GM21390 (cell line): ENCODE measurements at regions not wholly inside any gene's neighbourhood (a gene's known extent, or its start where the extent isn't known, plus 50 kb on each side); places are given as distances from the start of the nearest gene placed in this dataset.
"Not testable (repeated sequence)": the region's sequence is repeated elsewhere in the genome, so short reads cannot be mapped to it uniquely, and the experiment has no call there.

Experiments used
- ATAC-seq: cut with Tn5 transposase; IDR thresholded peaks from one replicate; pipeline ENCODE4 v1.9.1; 2021; ENCODE audit not compliant: unreplicated experiment

DNA sequence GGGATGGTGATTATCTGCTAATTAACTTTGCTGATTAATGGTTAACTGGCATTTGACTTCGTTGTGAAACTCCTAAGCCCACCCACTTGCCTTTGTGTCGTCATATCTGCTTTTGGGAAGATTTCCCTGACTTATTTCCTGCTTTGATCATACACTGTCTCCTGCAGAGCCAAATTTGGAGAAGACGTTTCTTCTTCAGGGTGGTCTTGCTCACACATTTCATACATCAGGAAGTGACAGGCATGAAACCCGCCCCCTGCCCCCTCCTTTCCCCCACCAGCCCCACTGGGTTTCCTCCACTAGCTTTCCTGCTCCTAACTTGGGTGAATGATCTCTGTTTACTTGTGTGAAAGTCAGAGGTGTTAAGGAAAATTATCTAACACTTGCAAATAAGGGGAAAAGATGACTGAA lies 300.1 kb downstream of the TSN start:
- ATAC-seq: no peak

DNA sequence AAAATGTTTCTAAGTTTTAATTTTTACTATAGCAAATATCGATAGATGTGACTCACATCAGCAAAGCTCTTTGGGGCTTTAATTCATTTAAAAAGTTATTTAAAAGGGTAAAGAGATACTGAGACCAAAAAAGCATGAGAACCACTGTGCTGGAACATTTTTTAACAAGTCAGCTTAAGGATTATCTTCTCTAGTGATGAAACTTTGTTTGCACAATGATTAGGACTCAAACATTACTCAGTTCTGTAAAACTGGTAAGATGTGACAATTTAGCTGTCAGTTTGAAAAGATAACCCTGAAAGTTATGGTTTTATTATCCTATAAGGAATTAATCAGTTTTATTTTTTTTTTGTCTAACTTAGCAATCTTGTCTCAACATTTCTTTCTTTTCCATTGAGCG lies 301.4 kb downstream of the TSN start:
- no peak for ATAC-seq

DNA sequence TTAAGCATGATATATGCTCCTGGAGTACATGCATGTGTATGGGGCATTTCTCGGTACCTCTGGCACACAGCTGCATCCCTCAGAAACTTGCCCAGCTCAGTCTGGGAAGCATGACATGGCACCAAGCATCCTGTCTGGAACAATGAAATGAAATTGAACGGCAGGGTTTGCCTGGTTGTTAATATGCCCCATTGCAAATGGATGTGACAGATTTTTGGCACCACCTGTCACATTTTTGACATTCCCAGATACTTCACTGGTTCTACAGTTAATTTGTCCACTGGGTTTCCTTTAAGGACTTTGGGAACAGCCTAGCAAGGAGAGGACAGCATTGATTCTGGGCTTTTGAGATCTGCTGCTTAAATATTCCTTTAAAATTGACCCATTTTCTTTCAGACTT lies 305.8 kb downstream of the TSN start:
- ATAC-seq: no peak

DNA sequence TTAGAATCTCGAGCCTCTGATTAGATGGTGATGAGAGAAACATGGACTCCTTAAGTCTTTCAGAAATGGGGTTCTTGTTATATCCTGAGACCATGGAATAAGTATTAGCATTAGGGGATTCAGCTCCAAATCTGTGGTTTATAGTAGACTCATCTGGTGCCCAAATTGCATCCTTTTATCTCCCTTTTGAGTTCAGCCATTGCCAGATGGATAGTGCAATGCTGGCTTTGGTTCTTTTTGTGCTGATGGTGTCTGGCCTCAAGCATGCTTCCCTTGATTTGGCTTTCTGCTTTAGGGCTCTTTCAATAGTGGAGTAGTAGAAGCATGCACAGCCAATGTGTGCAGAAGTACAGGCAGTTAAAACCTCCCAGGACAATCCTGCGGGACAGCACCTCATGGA lies 306.4 kb downstream of the TSN start:
- no peak for ATAC-seq

DNA sequence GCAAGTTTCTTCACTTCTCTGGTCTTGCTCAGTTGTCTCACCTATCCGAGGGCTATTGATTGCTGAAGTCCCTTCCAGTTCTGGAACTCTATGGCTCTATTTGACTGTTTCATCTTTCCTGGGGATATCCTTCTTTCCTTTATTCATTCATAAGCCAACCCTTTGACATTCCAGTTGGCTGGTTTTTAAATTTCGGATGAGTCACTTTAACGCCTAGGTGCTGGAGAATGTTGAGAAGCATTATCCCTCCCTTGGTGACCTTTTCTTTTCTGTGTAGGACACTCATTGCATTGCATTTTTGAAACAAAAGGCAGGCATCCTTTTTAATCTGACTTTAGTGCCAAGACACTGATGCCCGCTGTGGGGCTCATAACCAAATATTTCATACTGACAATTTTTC lies 307.1 kb downstream of the TSN start:
- ATAC-seq: no peak

DNA sequence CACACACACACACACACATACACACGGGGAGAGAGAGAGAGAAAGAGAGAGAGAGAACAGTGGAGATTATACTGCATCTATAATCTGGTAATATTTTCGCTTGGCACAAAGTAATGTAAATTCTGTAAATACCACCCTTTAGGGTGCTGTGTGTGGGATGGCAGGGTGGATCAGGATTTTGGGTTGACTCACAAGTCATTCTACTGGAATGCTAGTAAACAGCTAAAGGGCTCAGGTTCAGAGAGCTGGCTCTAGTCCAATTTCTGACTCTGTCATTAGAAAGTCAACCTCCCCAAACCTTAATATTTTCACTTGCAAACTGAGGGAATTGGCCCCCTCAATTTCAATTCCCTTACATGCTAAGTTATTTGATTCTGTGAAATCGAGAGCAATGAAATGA lies 308.3 kb downstream of the TSN start:
- ATAC-seq: no peak

DNA sequence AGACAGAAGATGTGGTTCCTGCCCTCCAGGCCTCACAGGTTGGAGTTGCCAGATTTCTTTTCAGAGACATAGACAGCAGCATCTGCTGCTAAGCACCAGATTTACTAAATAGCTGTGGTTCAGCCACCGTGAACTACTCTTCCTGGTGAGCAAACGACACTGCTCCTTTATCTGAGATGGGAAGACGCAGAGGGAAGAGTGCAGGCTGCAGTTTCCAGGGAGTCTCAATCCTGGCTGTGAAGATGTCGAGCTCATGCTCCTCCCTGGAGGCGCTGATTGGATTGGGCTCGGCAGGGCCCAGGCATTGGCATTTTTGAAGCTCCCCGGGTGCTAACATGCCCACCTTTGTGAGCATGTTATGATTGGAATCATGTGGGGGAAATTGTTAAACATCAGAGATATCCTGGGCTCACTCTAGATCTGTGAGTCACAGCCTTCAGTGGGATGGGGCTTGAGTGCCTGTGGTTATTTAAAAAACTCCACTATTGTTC lies 314.8 kb downstream of the TSN start:
- ATAC-seq: no peak

DNA sequence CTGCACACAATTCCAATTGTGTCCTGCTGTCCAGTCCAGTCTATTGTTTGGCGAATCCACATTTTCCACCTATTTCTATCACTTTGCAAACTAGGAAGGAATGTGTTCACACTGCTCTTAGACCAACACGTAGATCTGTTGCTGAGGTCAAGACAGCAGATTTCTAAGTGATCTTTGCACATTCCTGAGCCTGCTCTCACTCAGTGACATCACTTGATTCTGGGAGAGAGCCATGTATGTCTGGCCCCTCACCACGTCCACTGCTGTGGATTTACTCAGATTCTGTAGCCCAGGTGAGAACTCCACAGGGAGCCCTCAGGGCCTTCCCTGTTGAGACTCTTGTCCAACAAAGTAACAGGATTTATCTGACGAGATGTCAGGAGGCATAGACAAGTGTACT lies 317.2 kb downstream of the TSN start:
- ATAC-seq: no peak

DNA sequence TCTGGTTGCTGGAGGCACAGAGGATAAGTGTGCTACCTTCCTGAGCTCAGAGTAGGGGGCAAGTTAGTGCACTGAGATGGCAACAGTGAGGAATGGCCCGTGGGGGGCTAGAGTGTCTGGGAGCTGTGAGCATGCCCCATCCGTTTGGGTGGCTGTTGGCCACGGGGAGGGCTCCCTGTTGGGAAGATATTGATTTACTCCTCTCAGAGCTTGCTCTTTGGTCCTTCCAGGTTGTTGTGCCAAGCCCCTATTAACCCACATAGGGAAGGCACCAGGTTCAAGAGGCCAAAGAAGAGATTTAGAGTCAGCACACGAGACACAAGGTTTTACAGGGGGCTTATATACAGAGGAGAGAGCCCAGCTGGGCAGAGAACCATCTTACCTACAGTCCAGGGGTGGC lies 318.8 kb downstream of the TSN start:
- no peak for ATAC-seq

DNA sequence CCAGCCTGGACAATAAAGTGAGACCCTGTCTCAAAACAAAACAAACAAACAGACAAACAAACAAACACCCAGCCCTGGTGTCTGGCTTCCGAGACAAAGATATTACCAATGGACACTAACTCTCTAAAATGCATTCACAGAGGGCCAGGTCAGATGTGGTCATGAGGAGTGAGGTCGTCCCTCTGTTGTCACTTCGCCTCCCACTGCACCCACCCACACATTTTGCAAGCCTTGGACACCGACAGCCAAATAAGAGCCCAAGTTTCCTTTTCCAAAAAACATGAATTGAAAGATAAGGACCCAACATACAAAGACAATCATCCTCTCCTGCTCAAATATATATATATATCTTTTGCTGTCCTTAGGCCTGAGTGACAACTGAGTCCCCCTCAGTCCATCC lies 319.9 kb downstream of the TSN start:
- no peak for ATAC-seq

DNA sequence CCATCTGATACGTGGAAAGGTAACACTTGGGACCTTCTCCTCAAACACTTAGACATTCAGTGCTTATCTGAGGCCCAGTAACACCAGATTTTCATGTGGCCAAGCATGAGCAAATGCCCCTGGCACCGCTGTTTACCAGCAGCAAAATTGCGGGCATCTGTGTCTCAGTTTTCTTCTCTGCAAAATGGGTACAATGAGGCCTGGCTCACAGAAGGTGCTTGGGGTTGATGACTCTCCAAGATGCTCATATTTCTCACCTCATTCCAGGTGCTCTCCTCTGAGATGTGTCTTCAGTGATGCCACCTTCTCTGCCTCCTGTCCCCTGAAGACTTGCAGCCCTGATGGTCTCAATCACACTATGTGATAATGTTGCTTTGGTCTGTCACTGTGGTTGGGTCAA lies 321.7 kb downstream of the TSN start:
- ATAC-seq: no peak

DNA sequence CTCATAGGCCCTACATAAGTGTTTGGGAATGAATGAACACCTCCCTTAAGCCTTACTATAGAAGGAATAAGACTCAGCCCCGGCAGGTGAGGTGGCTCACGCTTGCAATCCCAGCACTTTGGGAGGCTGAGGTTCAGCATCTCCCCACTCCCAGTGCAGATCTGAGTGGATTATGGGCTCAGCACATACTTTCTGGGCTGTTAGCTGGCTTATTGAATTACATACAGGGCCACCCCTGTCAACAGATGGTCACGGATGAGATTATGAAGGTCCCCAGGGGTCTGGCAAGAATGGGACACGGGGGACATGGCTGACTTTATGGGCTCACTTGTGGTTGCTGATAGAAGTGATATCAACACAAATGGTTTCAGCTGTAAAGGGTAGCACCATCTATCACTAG lies 322.3 kb downstream of the TSN start:
- no peak for ATAC-seq

DNA sequence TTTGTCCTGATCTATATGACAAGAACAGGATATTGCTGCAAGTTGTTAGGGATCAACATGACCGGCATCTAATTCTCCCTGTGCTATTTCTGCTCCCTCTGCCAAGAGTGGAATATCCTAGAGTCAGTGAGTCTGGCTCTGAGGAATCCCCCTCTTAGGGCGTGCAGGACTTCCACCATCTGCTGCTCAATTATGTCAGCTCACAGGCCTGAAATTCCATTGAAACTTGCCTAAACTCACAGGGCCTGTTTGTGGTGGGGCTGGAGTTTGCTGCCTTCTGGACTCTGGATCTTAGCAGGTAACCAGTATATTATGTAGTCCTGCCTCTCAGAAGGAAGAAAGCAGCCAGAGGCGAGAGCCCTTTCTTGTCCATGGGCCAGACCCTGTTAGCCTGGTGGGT lies 323.0 kb downstream of the TSN start:
- no peak for ATAC-seq

DNA sequence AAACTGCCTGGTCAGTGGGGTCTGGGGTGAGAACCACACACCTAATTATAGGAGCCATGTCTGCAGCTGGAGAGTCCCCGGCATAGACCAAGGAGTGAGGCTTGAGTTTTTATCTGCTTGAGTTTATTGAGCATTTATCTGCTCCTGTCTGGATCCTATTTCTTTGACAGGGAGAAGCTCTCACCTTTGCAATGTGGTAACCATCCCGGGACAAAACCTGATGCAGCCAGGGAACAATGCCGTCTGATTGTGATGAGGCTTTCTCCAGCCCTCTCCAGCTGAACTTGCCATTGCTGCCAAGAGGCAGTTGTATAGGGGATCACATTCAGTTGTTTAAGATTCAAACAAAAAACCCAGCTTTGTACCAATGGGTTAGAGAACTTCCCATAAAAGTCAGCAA lies 324.4 kb downstream of the TSN start:
- no peak for ATAC-seq

DNA sequence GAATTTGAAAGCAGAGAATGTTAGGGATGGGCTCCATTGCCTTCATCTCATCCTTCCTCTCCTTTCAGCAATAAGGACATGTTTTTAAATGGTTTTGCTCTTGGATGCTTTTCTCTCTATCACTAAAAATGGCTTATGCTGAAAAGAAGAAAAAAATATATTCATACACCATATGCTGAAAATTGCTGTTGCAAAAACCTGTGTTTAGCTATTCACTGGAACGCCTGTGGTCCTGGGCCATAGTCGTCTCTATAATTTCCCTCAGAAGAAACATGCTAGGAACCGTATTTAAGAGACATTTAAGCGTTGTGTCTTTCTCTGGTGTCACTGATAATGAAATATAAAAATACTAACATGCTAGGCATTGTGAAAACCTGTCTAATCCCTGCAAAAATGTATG lies 324.9 kb downstream of the TSN start:
- no peak for ATAC-seq

DNA sequence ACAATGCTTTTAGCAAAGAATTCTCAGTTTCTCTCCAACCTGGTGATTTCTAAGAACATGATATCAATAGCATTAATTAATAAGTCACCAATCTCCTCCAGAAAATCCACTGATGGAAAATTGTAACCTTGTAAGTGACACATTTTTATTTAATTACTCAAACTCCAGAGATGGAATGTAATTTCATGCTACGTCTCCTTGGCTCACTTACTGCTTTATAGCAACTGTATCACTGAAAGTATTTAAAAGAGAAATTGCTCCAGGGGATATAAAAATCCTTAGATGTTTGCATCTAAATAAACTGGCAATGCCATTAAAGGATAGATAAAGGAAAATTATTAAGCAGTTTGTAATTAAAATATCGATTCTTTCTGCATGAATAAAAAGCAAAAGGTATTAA lies 325.4 kb downstream of the TSN start:
- no peak for ATAC-seq

DNA sequence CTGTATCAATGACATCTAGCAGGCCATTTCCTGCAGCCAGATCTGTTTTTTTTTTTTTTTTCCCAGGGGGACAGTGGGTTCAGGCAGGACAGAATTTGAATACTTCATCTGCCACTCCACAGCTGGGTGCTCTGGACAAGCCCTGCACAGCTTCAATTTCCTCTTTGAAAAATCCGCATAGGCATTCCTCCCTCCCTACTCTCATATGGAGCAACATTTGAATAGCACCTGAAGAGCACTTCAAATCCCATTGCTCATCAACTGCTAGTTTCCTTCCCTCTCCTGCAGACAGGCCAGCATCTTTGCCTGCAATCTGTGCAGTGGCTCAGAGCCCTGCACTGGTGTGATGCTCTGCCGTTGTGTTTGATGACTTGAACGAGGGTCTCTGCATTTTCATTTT lies 326.3 kb downstream of the TSN start:
- ATAC-seq: no peak

DNA sequence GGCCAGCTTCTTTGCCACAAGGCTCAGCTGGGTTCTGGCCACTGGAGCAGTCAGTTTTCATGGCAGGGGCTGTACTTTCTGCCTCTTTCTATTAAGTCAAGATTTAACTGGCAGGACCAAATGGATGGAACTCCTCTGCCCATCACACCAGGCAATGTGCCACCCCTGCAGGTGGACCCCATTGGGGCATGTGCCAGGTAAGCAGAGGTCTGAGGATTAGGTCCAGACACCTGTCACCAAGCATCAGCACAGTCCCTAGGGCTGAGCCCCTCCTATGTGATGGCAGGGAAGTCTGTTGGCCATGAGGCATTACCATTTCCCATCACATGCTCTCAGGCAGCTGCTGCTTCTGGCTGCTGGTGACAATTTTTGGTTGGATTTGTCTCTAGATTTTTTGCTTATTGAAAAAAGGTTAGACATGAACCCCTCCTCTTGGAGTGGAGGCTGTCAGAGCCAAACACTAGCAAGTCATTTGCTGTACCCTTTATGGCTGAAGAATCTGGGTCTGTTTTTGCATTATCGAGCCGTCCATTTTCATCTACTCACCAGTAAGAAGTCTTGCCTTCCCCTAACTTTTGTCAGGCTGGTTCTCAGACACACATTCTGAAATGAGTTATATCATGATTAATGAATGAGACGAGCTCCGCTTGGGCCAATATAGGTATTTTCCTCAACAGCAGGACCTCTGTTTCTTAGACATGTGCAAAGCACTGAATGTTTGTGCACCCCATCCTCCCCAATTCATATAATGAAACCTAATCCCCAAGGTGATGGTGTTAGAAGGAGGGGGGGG lies 328.0 kb downstream of the TSN start:
- no peak for ATAC-seq

DNA sequence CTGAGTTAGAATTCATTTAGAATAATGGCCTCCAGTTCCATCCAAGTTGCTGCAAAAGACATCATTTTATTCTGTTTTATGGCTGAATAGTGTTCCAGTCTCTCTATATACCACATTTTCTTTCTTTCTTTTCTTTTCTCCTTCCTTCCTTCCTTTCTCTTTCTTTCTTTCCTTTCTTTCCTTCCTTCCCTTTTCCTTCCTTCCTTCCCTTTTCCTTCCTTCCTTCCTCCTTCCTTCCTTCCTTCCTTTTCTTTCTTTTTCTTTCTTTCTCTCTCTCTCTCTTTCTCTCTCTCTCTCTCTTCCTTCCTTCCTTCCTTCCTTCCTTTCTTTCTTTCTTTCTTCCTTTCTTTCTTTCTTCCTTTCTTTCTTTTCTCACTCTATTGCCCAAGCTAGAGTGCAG lies 330.2 kb downstream of the TSN start:
- ATAC-seq: not testable (repeated sequence)

DNA sequence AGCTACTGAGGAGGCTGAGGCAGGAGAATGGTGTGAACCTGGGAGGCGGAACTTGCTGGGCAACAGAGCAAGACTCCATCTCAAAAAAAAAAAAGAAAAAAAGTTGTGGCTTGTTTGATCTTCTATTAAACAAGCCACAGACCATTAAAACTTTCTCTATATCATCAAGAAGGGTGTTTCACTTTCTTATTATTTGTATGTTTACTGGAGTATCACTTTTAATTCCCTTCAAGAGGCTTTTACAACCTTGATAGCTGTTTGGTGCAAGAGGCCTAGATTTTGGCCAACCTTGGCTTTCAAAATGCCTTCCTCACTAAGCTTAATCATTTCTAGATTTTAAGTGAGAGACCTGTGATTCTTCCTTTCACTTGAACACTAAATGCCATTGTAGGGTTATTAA lies 339.1 kb downstream of the TSN start:
- no peak for ATAC-seq

DNA sequence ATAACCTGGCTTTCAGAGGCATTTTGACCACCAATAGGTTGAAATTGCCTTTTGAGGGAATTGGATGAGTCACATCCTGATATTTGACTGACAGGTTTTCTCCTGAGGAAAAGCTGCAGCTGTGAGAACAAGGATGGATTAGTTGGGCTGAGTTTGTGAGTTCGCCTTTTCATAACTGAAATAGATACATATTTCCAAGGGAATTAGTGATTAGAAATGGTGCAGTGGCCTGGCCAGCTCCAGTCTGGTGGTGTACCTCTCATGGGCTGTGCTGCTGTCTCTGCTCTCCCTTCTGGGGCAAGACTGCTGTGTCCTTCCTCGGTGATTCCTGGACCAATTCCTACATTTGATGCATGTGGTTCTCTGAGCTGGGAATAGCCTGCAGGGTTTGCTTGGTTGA lies 341.3 kb downstream of the TSN start:
- no peak for ATAC-seq

DNA sequence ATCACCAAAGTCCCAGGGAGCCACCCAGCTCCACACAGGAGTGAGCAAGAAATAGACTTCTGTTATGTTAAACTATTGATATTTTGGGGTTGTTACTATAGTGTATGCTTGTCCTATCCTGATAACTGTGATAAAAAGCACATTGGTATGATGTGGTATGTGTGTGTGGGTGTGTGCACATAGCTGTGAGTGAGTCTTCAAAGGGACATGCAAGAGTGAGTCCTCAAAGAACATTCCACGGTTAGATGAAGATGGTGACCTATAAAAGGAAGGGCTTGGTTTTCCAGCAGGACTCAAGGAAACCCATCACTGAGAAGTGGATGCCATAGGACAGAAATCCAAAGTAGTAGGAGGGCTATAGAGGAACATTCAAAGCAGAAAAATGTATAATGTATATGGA lies 342.9 kb downstream of the TSN start:
- ATAC-seq: no peak

DNA sequence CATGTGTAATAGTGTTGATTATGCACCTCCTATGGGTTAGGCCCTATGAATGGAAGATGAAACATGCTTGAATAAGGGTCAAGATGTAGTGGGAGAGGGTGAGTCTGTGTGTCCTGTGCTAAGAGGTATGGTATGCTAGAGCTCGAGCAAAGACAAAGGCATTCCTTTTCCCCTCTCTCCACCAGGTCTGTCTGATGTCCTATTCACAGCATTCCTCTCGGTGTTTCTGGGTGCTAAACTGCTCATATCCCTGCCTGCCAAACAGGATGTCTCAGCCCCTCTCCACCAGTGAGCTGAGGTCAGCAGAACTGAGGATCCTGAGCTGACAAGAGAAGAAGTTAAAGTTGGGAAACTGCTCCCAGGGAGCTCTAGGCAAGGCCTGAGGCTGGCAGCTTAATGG lies 344.9 kb downstream of the TSN start:
- ATAC-seq: no peak
